NB4 (cell line): ENCODE measurements at regions not wholly inside any gene's neighbourhood (a gene's known extent, or its start where the extent isn't known, plus 50 kb on each side); places are given as distances from the start of the nearest gene placed in this dataset.
"Not testable (repeated sequence)": the region's sequence is repeated elsewhere in the genome, so short reads cannot be mapped to it uniquely, and the experiment has no call there.

Experiments
- POLR2A ChIP-seq: IDR thresholded peaks from 2 replicates; pipeline ENCODE4 v1.6.1; 2011; ENCODE audit warnings: mild to moderate bottlenecking; ENCODE audit not compliant: insufficient read length; ENCODE audit errors: extremely low read depth
- TF ChIP-seq, protein P1 (sequence below): IDR thresholded peaks from one replicate; pipeline ENCODE4 v1.5.1; 2012; ENCODE audit warnings: low read depth, low read length

DNA sequence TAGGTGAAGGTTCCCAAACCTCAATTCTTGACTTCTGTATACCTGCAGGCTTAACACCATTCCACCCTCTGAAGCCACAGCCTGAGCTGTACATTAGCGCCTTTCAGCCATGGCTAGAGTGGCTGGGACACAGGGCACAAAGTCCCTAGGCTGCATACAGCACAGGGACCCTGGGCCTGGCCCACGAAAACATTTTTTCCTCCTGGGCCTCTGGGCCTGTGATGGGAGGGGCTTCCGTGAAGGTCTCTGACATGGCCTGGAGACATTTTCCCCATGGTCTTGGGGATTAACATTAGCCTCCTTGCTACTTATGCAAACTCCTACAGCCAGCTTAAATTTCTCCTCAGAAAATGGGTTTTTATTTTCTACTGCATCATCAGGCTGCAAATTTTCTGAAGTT lies 195.2 kb upstream of the NR3C2 start:
- TF ChIP-seq, protein P1, sequence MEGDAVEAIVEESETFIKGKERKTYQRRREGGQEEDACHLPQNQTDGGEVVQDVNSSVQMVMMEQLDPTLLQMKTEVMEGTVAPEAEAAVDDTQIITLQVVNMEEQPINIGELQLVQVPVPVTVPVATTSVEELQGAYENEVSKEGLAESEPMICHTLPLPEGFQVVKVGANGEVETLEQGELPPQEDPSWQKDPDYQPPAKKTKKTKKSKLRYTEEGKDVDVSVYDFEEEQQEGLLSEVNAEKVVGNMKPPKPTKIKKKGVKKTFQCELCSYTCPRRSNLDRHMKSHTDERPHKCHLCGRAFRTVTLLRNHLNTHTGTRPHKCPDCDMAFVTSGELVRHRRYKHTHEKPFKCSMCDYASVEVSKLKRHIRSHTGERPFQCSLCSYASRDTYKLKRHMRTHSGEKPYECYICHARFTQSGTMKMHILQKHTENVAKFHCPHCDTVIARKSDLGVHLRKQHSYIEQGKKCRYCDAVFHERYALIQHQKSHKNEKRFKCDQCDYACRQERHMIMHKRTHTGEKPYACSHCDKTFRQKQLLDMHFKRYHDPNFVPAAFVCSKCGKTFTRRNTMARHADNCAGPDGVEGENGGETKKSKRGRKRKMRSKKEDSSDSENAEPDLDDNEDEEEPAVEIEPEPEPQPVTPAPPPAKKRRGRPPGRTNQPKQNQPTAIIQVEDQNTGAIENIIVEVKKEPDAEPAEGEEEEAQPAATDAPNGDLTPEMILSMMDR = not testable (repeated sequence)
- TF ChIP-seq POLR2A = not testable (repeated sequence)
